K562 (cell line): ENCODE measurements at regions not wholly inside any gene's neighbourhood (a gene's known extent, or its start where the extent isn't known, plus 50 kb on each side); places are given as distances from the start of the nearest gene placed in this dataset.

ENCODE experiments used
- ATAC-seq: fragments of 200-7000 bp; cut with Tn5 transposase; 3 replicates; pipeline ENCODE4 v1.9.1; 2020; ENCODE audit warnings: moderate library complexity
- BruUV-seq: library from RNA; stranded (reverse); fragments of 400-500 nt; replicated peaks from 2 replicates; lab custom pipeline; 2021; lab: Mats Ljungman, UMichigan
- CTCF ChIA-PET: fragments of 300-600 bp; formaldehyde crosslinking; extraction: SDS; loops from one replicate; lab custom pipeline; 2021; ENCODE audit warnings: low intra/inter-chr PET ratio; lab: Yijun Ruan, JAX
- POLR2A ChIA-PET: fragments of 300-600, 350-650 bp; sonication (Branson Sonifier 250); formaldehyde crosslinking; extraction: SDS; loops from one replicate; lab custom pipeline; 2021; ENCODE audit warnings: antibody characterized with exemption, inconsistent platforms; lab: Yijun Ruan, JAX
- DNase-seq, 4 experiments: peaks; one replicate each; pipeline versions ENCODE4 v3.0.0 to v3.0.0-alpha.2; 2011 to 2018; ENCODE audit warnings: low spot score in 3 of 4, mixed read lengths in 3 of 4; ENCODE audit errors: extremely low read depth in 1 of 4
- FAIRE-seq: peaks from 2 replicates; lab custom pipeline; 2011; peaks lifted over from hg19 to GRCh38; lab: Jason Lieb, UNC
- H2AFZ ChIP-seq: 2 replicates; pipeline ENCODE4 v1.6.0; 2011; ENCODE audit warnings: low read depth, low read length, control low read depth, inconsistent platforms
- H3K27ac ChIP-seq: fragments of 200-600 bp; 3 replicates; pipeline ENCODE4 v1.8.0; 2011; ENCODE audit warnings: low read depth, mild to moderate bottlenecking, control low read depth, inconsistent platforms, low read length, moderate library complexity, mixed read lengths; ENCODE audit errors: extremely low read depth
- H3K27me3 ChIP-seq, 2 experiments: fragments of 300-600 bp in 1 of 2; 2 replicates in 1 of 2; 3 replicates in 1 of 2; pipeline versions ENCODE4 v1.6.0 to v1.8.0; 2011; ENCODE audit warnings: inconsistent platforms in 2 of 2, low read length in 2 of 2, mild to moderate bottlenecking in 1 of 2, mixed read lengths in 1 of 2, moderate library complexity in 1 of 2; ENCODE audit not compliant: control insufficient read depth in 2 of 2, insufficient read depth in 2 of 2
- H3K36me3 ChIP-seq: fragments of 300-600 bp; 3 replicates; pipeline ENCODE4 v1.8.0; 2011; ENCODE audit warnings: mild to moderate bottlenecking, low read length, inconsistent platforms; ENCODE audit not compliant: control insufficient read depth, insufficient read depth
- H3K4me1 ChIP-seq, 2 experiments: fragments of 200-600 bp in 1 of 2; replicated peaks in 1 of 2; 2 replicates in 1 of 2; 3 replicates in 1 of 2; pipeline versions ENCODE4 v1.5.1 to v1.8.0; 2011; ENCODE audit warnings: inconsistent platforms in 2 of 2, low read length in 2 of 2, mild to moderate bottlenecking in 1 of 2, mixed read lengths in 1 of 2, moderate library complexity in 1 of 2; ENCODE audit not compliant: control insufficient read depth in 2 of 2, insufficient read depth in 2 of 2
- H3K4me2 ChIP-seq: 2 replicates; pipeline ENCODE4 v1.6.1; 2011; ENCODE audit warnings: low read length, control low read depth, inconsistent platforms, mixed read lengths; ENCODE audit not compliant: insufficient read depth
- H3K4me3 ChIP-seq: fragments of 200-600 bp; sonication (generic), shearing (Covaris generic); 2 replicates; pipeline ENCODE4 v1.5.1; 2016; ENCODE audit warnings: control low read depth, inconsistent platforms
- H3K79me2 ChIP-seq: fragments of 200-600 bp; 3 replicates; pipeline ENCODE4 v1.8.0; 2011; ENCODE audit warnings: low read length, inconsistent platforms; ENCODE audit not compliant: control insufficient read depth, insufficient read depth
- H3K9ac ChIP-seq, 2 experiments: 2 replicates each; pipeline versions ENCODE4 v1.6.0 to v1.6.1; 2011; ENCODE audit warnings: low read depth in 2 of 2, low read length in 2 of 2, control low read depth in 1 of 2, inconsistent platforms in 1 of 2, mild to moderate bottlenecking in 1 of 2, mixed read lengths in 1 of 2; ENCODE audit not compliant: insufficient read depth in 1 of 2
- H3K9me1 ChIP-seq: one replicate; pipeline ENCODE4 v1.6.0; 2011; ENCODE audit warnings: inconsistent platforms, mild to moderate bottlenecking, low read length, moderate library complexity; ENCODE audit not compliant: control insufficient read depth, insufficient read depth
- H3K9me3 ChIP-seq: replicated peaks from 2 replicates; pipeline ENCODE4 v1.5.1; 2011; ENCODE audit warnings: low read depth, low read length, inconsistent platforms; ENCODE audit not compliant: control insufficient read depth, insufficient read depth
- H4K20me1 ChIP-seq: replicated peaks from 2 replicates; pipeline ENCODE4 v1.6.1; 2011; ENCODE audit warnings: low read length, inconsistent platforms, mixed read lengths; ENCODE audit not compliant: control insufficient read depth, insufficient read depth
- CREB1 ChIP-seq, 2 experiments: sonication (generic) in 1 of 2; formaldehyde crosslinking in 1 of 2; IDR thresholded peaks; 2 replicates each; pipeline versions ENCODE4 v1.6.1 to v1.8.0; 2012 to 2022; ENCODE audit warnings: inconsistent platforms in 1 of 2, mild to moderate bottlenecking in 1 of 2, missing genetic modification reagents in 1 of 2, moderate library complexity in 1 of 2
- KDM2B ChIP-seq: fragments of 250-450 bp; sonication (Bioruptor Pico); IDR thresholded peaks from 2 replicates; pipeline ENCODE4 v1.8.0; 2021; ENCODE audit warnings: mild to moderate bottlenecking, moderate library complexity
- NFATC3 ChIP-seq: fragments of 450-650 bp; IDR thresholded peaks from 2 replicates; pipeline ENCODE4 v1.6.1; 2017; ENCODE audit warnings: mild to moderate bottlenecking
- XRCC4 ChIP-seq: IDR thresholded peaks from one replicate; pipeline ENCODE4 v1.6.1; 2011; ENCODE audit not compliant: insufficient read depth, insufficient read length; ENCODE audit errors: extremely low read depth
- WGBS: fragments of 100-300 bp; shearing (Covaris generic); methylation state at CpG from one replicate; pipeline ENCODE4 v1.1.6; 2016; ENCODE audit warnings: low coverage, mixed read lengths; ENCODE audit not compliant: insufficient coverage; ENCODE audit errors: missing lambda C conversion rate; 5-methylcytosine and 5-hydroxymethylcytosine counted together
- in situ Hi-C: fragments of 300-500 bp; cut with MboI; formaldehyde crosslinking; loops from 4 replicates; pipeline ENCODE4 v1.15.0; 2018; ENCODE audit warnings: inconsistent platforms, mixed read lengths
- intact Hi-C: fragments of 100-400 bp; cut with micrococcal nuclease; formaldehyde crosslinking; loops from 2 replicates; pipeline ENCODE4 v1.14.2; 2022
- TF ChIP-seq, protein P1 (sequence below), 2 experiments: fragments of 450-650 bp in 1 of 2; sonication (generic) in 1 of 2; formaldehyde crosslinking in 1 of 2; IDR thresholded peaks in 1 of 2; conservative IDR thresholded peaks in 1 of 2; 2 replicates each; pipeline versions ENCODE4 v1.6.1 to v1.8.1; 2016 to 2023; ENCODE audit warnings: mild to moderate bottlenecking in 2 of 2, moderate library complexity in 2 of 2, inconsistent platforms in 1 of 2, missing genetic modification reagents in 1 of 2

DNA sequence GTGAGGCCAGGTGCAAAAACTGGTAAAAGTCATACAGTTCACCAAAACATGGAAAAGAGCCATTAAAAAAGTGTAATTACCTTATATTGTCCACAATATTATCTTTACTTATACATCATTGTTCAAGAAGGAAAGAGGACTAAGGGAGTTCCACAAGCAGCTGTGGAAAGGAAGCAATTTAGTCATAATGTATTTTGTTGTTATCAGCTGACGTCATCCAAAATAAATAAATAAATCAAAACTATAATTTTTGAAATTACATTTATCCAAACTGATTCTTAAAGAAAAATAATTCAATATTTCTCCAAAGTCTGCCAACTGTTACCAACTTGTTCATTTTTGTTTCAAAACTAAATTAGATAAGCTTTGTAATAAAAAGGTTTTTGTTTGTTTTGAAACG, 256.1 kb upstream of the CNTNAP5 start:
- TF ChIP-seq, protein P1, sequence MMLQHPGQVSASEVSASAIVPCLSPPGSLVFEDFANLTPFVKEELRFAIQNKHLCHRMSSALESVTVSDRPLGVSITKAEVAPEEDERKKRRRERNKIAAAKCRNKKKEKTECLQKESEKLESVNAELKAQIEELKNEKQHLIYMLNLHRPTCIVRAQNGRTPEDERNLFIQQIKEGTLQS (IDR thresholded peaks at IDR 0.05): 0 out of 2 replicates have a peak, but pooled peaks have one; percentile 8
- TF ChIP-seq, protein P1 (CRISPR knock-in tag; conservative IDR thresholded peaks at IDR 0.05): no peak
- no peak for TF ChIP-seq KDM2B (CRISPR knock-in tag)
- DNase-seq: no peak
- Histone ChIP-seq H3K27ac (no peak overlapping the region), H3K79me2 (no peaks in the 10 kb centered on the region), H3K36me3 (no peaks in the 10 kb centered on the region), H3K4me3 (no peak overlapping the region), H3K4me1 (no peaks in the 10 kb centered on the region), H3K4me2 (no peak overlapping the region), H2AFZ (no peak overlapping the region), H4K20me1 (no peaks in the 10 kb centered on the region), H3K9ac (no peak overlapping the region), H3K9me1 (no peaks in the 10 kb centered on the region), H3K27me3 (no peaks in the 10 kb centered on the region), H3K9me3 (peaks cover 4% of the 10 kb centered on the region; the same call in 1 of the 2 replicates)
- no TSS peak for BruUV-seq
- no peak for ATAC-seq
- POLR2A ChIA-PET: no interaction called here
- FAIRE-seq: no peak
- WGBS: 7% methylated on average over 2 of the region's 2 CpGs
- in situ Hi-C loops: no loop called here
- intact Hi-C loops: no loop called here
- CTCF ChIA-PET: no interaction called here

DNA sequence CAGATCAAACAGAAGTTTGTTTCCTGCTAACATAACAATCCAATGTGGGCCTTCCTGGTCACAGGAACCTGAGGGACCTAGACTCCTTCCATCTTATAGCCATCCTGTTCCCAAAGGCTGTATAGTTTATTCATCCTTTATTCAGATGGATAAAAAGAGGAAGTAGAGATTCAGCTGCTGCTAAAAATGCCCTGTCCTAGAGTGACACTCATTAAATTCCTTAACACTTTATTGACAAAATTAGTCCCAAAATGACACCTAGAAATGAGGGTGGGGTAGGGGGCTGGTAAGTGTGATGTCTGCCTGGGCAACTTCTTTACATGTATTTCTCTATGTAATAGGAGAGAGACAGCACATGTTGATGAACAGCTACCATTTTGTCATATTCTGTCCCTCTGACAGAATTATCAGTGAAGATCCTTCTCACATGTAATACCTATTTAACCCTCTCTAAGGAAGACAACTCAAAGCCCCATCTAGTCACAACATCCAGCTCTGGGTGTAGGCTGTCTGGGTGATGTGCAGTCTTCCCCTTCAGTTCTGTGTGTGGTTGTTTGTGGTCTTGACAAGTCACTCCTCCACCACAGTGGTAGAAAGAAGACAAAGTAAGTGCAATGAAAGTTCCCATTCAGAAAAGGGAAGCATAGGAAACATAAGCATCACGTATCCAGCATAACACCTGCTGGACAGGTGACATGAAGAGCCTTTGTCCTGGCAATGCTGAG, 253.9 kb upstream of the CNTNAP5 start:
- DNase-seq: no peak
- H3K27me3 ChIP-seq: no peaks in the 10 kb centered on the region
- WGBS: no CpG with 5 or more reads among the region's 1 CpG
- H3K4me2 ChIP-seq: no peak overlapping the region
- in situ Hi-C loops: no loop called here
- H3K9ac ChIP-seq: no peak overlapping the region
- H3K9me1 ChIP-seq: no peaks in the 10 kb centered on the region
- H3K4me3 ChIP-seq: no peak overlapping the region
- H3K79me2 ChIP-seq: no peaks in the 10 kb centered on the region
- ATAC-seq: no peak
- H3K4me1 ChIP-seq: no peaks in the 10 kb centered on the region
- intact Hi-C loops: no loop called here
- no TSS peak for BruUV-seq
- POLR2A ChIA-PET: no interaction called here
- no peaks in the 10 kb centered on the region for H3K36me3 ChIP-seq
- H3K27ac ChIP-seq: no peak overlapping the region
- H3K9me3 ChIP-seq: peaks cover 4% of the 10 kb centered on the region; the same call in 1 of the 2 replicates
- no peak for TF ChIP-seq NFATC3
- no peak for TF ChIP-seq CREB1 (IDR thresholded peaks at IDR 0.05)
- no peak for TF ChIP-seq CREB1 (CRISPR knock-in tag; IDR thresholded peaks at IDR 0.05)
- TF ChIP-seq XRCC4: no peak
- no peak for FAIRE-seq
- H4K20me1 ChIP-seq: no peaks in the 10 kb centered on the region
- CTCF ChIA-PET: no interaction called here
- H2AFZ ChIP-seq: no peak overlapping the region
